Activated CD4-positive, alpha-beta memory T cell treated with anti-CD3 and anti-CD28 coated beads for 36 hours (primary cell): ENCODE measurements at regions not wholly inside any gene's neighbourhood (a gene's known extent, or its start where the extent isn't known, plus 50 kb on each side); places are given as distances from the start of the nearest gene placed in this dataset.
A peak's percentile ranks its signal among the peaks of the same experiment; 100 is the strongest.

Experiments
- CTCF ChIA-PET: fragments of 350-600 bp; sonication (Branson Sonifier 250); formaldehyde crosslinking; loops from one replicate; lab custom pipeline; 2021; ENCODE audit warnings: antibody characterized with exemption, inconsistent platforms; lab: Charles Lee
- POLR2A ChIA-PET: fragments of 350-600 bp; sonication (Branson Sonifier 250); formaldehyde crosslinking; loops from one replicate; lab custom pipeline; 2021; ENCODE audit warnings: antibody characterized with exemption; lab: Charles Lee
- DNase-seq: peaks from one replicate; pipeline ENCODE4 v3.0.0-alpha.2; 2020
- H3K27ac Mint-ChIP-seq: one replicate; pipeline ENCODE4 v1.8.0; 2021; ENCODE audit warnings: mixed read lengths
- H3K27me3 Mint-ChIP-seq: one replicate; pipeline ENCODE4 v1.8.0; 2021; ENCODE audit warnings: mixed read lengths
- H3K36me3 Mint-ChIP-seq: one replicate; pipeline ENCODE4 v1.8.0; 2021; ENCODE audit warnings: mixed read lengths
- H3K4me1 Mint-ChIP-seq: one replicate; pipeline ENCODE4 v1.8.0; 2021; ENCODE audit warnings: low read depth, mixed read lengths
- H3K4me3 Mint-ChIP-seq: one replicate; pipeline ENCODE4 v1.8.0; 2021; ENCODE audit warnings: mild to moderate bottlenecking, mixed read lengths
- H3K9me3 Mint-ChIP-seq: one replicate; pipeline ENCODE4 v1.8.0; 2021; ENCODE audit warnings: mixed read lengths
- intact Hi-C: fragments of 100-400 bp; cut with micrococcal nuclease; formaldehyde crosslinking; loops from one replicate; pipeline ENCODE4 v1.15.1; 2023

DNA sequence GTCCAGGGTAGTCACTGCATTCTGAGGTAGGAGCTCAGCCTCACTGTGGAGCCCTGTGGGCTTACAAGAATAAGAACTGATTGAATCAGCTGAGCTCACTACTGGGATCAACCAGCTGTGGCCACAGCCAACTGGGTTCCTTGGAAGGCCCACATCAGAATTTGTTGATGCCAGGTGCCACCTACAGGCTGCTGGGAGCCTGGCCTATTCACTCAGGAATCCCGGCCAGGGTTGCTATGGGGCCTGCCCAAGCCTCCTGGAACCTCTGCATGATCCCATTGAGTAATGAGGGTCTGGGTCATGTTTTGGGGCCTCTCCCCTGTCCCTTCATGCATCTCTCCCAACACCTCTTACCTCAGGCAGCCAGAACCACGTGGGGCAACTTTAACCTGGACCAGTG is 53.9 kb upstream of the KIAA1210 start:
- ChIA-PET CTCF (no interaction called here), POLR2A (no interaction called here)
- peak; percentile 8 for DNase-seq
- intact Hi-C loops, result no loop called here
- Mint-ChIP-seq H3K27ac (no peak overlapping the region), H3K4me3 (no peak overlapping the region), H3K27me3 (no peaks in the 10 kb centered on the region), H3K4me1 (no peaks in the 10 kb centered on the region), H3K36me3 (no peaks in the 10 kb centered on the region), H3K9me3 (no peaks in the 10 kb centered on the region)

DNA sequence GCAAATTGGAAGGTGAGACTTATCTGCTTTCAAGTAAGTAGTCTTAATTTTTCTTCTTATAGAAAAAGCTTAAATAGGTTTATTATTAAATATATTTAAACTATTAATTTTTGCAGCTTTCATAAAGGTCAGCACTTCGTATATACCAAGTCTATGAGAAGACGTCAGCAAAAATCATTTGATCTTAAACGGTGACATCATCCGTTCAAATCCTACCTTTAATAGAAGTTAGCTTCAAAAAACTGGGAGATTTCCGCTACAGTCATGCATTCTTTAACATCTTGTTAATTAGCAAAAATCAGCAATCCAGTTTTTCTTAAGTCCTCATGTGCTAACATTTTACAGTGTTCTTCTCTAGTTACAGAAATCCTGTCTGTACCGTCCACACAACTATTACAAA is 49.9 kb upstream of the PGRMC1 start:
- Mint-ChIP-seq H3K4me3 (no peak overlapping the region), H3K27me3 (no peaks in the 10 kb centered on the region), H3K27ac (no peak overlapping the region), H3K36me3 (no peaks in the 10 kb centered on the region), H3K9me3 (no peaks in the 10 kb centered on the region), H3K4me1 (no peaks in the 10 kb centered on the region)
- intact Hi-C loops, result no loop called here
- DNase-seq, result no peak
- CTCF ChIA-PET, result no interaction called here
- POLR2A ChIA-PET, result no interaction called here
